Suprapubic skin (tissue), 4 donors: ENCODE measurements at regions not wholly inside any gene's neighbourhood (a gene's known extent, or its start where the extent isn't known, plus 50 kb on each side); places are given as distances from the start of the nearest gene placed in this dataset.

Experiments used
- CTCF ChIP-seq, 2 donors: fragments of 200-600 bp in 1 of 2; fragments of 450-650 bp in 1 of 2; sonication (generic) in 1 of 2; IDR thresholded peaks; one replicate each; pipeline ENCODE4 v1.5.1; 2016 to 2019; ENCODE audit warnings: antibody characterized with exemption in 2 of 2, mild to moderate bottlenecking in 1 of 2, moderate library complexity in 1 of 2
- POLR2A ChIP-seq, 2 donors: fragments of 450-650 bp; IDR thresholded peaks; one replicate each; pipeline ENCODE4 v1.6.1; 2017; ENCODE audit warnings: antibody characterized with exemption in 2 of 2, mild to moderate bottlenecking in 2 of 2, moderate library complexity in 2 of 2
- POLR2AphosphoS5 ChIP-seq, 3 donors: sonication (generic); formaldehyde crosslinking; IDR thresholded peaks; one replicate each; pipeline ENCODE4 v1.6.1; 2017; ENCODE audit warnings: antibody characterized with exemption in 3 of 3

DNA sequence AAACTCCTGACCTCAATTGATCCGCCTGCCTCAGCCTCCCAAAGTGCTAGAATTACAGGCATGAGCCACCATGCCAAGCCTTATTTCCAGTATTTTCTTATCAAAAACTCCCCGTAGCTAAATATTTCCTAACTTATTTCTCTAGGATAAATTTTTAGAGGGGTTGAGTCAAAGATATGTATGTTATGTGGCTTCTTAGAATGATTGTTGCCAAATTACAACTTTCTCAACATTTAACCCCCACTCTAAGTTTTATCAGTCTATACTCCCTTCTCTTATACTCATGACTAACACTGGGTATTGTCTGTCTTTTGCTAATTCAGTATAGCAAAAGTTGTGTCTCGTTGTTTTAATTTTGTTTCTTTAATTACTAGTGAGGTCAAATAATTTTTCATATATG, 187.7 kb upstream of the LNX1 start:
- TF ChIP-seq CTCF (IDR thresholded peaks at IDR 0.05): no peak
- no peak for TF ChIP-seq POLR2AphosphoS5 (IDR thresholded peaks at IDR 0.05)
- no peak for TF ChIP-seq POLR2A (IDR thresholded peaks at IDR 0.05)
